GM18520 (cell line): ENCODE measurements at regions not wholly inside any gene's neighbourhood (a gene's known extent, or its start where the extent isn't known, plus 50 kb on each side); places are given as distances from the start of the nearest gene placed in this dataset.

Experiments used
- ATAC-seq: cut with Tn5 transposase; IDR thresholded peaks from one replicate; pipeline ENCODE4 v1.9.1; 2021; ENCODE audit not compliant: unreplicated experiment

GRCh38 chr4:160877087-160877790 lies 1286.6 kb downstream of the FSTL5 start:
- ATAC-seq: no peak

- no peak for ATAC-seq
Observed at GRCh38 chr4:160880180-160880579, 1283.6 kb downstream of the FSTL5 start.

- ATAC-seq: no peak
Observed at GRCh38 chr4:160887668-160888067, 1276.1 kb downstream of the FSTL5 start.

GRCh38 chr4:160894128-160894527 lies 1269.7 kb downstream of the FSTL5 start:
- no peak for ATAC-seq

- no peak for ATAC-seq
Observed at GRCh38 chr4:160894809-160895208, 1269.0 kb downstream of the FSTL5 start.

GRCh38 chr4:160927311-160927710 lies 1236.5 kb downstream of the FSTL5 start:
- no peak for ATAC-seq

GRCh38 chr4:160928482-160928881 lies 1235.3 kb downstream of the FSTL5 start:
- ATAC-seq: no peak

GRCh38 chr4:160947653-160948052 lies 1216.1 kb downstream of the FSTL5 start:
- no peak for ATAC-seq

GRCh38 chr4:160956875-160957274 lies 1206.9 kb downstream of the FSTL5 start:
- ATAC-seq: no peak

GRCh38 chr4:160969925-160970324 lies 1193.9 kb downstream of the FSTL5 start:
- no peak for ATAC-seq

- ATAC-seq: no peak
Observed at GRCh38 chr4:160980091-160980490, 1183.7 kb downstream of the FSTL5 start.

GRCh38 chr4:160981083-160981482 lies 1182.7 kb downstream of the FSTL5 start:
- ATAC-seq: no peak

- ATAC-seq: no peak
Observed at GRCh38 chr4:160983035-160983434, 1180.8 kb downstream of the FSTL5 start.

GRCh38 chr4:161002386-161002785 lies 1161.4 kb downstream of the FSTL5 start:
- no peak for ATAC-seq

- ATAC-seq: no peak
Observed at GRCh38 chr4:161003418-161004057, 1160.3 kb downstream of the FSTL5 start.

- ATAC-seq: no peak
Observed at GRCh38 chr4:161005746-161006145, 1158.1 kb downstream of the FSTL5 start.

- ATAC-seq: no peak
Observed at GRCh38 chr4:161008527-161008926, 1155.3 kb downstream of the FSTL5 start.

GRCh38 chr4:161010227-161010626 lies 1153.6 kb downstream of the FSTL5 start:
- ATAC-seq: no peak
